ENCODE measurements at regions not wholly inside any gene's neighbourhood (a gene's known extent, or its start where the extent isn't known, plus 50 kb on each side); places are given as distances from the start of the nearest gene placed in this dataset.
A peak's percentile ranks its signal among the peaks of the same experiment; 100 is the strongest.

GRCh38 chr1:29835406-29835805 lies 599.1 kb downstream of the PTPRU start:
- TF ChIP-seq CTCF (conservative IDR thresholded peaks at IDR 0.05; ENCODE audit: low read depth, low read length) = no peak
- H3K4me3 ChIP-seq (ENCODE audit: low read depth, low read length) = no peak overlapping the region

DNA sequence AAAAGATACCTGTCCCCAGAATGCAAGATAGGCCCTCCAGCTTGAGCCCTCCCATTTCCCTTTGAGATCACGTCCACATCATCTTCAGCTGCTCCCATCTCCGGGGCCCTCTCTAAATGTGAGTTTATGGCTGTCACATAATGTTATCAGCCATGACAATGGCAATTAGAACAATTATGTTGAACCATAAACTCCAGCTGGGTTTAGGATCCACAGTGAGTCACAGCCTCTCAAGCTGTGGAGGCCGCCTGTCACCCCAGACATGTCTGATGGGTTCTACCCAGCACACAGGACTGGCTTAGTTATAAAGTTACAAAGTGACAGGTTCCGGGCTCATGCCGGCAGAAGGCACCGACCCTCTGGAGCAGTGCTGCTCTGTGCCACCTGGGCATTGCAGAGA lies 597.3 kb downstream of the PTPRU start:
- no peak for TF ChIP-seq CTCF (conservative IDR thresholded peaks at IDR 0.05; ENCODE audit: low read depth, low read length)
- H3K4me3 ChIP-seq (ENCODE audit: low read depth, low read length) = no peak overlapping the region
- DNase-seq (ENCODE audit: low read depth) = no peak

More at GRCh38 chr1:29835406-29835805, 599.1 kb downstream of the PTPRU start:
- no peak for DNase-seq (ENCODE audit: low read depth)

- H3K4me3 ChIP-seq (ENCODE audit: low read depth, low read length) = no peak overlapping the region
- no peak for DNase-seq (ENCODE audit: low read depth)
- no peak for TF ChIP-seq CTCF (conservative IDR thresholded peaks at IDR 0.05; ENCODE audit: low read depth, low read length)
These were observed 596.6 kb downstream of the PTPRU start for GRCh38 chr1:29832936-29833335.

DNA sequence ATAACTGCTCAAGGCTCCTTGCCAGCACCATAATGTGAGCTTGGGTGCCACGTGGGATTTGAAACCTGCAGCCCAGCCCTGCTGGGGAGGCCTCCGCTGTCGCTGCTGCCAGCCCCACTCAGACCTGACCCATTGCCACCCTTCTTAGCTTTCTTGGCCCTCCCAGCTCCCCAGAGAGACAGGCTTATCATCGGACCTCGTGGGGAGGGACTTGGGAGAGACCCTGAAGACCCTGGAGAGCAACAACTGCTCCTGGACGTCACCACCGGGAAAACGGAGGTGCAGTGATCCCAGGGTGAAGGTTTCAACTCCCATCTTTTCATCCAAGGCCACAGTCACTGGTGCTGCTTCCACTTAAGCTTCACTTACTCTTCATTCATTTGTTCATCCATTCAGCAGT lies 596.1 kb downstream of the PTPRU start:
- no peak overlapping the region for H3K4me3 ChIP-seq (ENCODE audit: low read depth, low read length)
- no peak for TF ChIP-seq CTCF (conservative IDR thresholded peaks at IDR 0.05; ENCODE audit: low read depth, low read length)
- DNase-seq (ENCODE audit: low read depth) = no peak

GRCh38 chr1:29831500-29832117 lies 595.3 kb downstream of the PTPRU start:
- no peak for TF ChIP-seq CTCF (conservative IDR thresholded peaks at IDR 0.05; ENCODE audit: low read depth, low read length)
- H3K4me3 ChIP-seq (ENCODE audit: low read depth, low read length) = no peak overlapping the region
- peak; percentile 52 for DNase-seq (ENCODE audit: low read depth)

DNA sequence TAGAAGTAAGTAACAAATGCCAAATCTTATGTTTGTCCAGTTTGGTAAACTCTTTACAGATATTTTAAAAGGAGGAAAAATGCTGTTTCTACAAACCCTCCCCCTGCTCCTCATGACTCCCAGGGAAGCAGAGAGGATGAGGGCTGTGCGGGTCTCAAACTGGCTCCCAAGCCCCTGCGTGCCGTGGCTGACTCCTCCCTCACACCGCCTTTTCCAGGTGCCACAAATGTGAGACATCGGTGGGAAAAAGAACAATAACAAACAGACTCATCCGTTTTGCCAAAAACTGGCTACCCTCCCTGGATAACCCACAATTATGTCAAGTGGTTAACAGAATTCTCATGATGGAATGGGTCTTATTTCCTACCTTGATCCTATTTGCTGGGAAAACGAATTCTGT lies 594.6 kb downstream of the PTPRU start:
- no peak for DNase-seq (ENCODE audit: low read depth)
- no peak overlapping the region for H3K4me3 ChIP-seq (ENCODE audit: low read depth, low read length)
- no peak for TF ChIP-seq CTCF (conservative IDR thresholded peaks at IDR 0.05; ENCODE audit: low read depth, low read length)

DNA sequence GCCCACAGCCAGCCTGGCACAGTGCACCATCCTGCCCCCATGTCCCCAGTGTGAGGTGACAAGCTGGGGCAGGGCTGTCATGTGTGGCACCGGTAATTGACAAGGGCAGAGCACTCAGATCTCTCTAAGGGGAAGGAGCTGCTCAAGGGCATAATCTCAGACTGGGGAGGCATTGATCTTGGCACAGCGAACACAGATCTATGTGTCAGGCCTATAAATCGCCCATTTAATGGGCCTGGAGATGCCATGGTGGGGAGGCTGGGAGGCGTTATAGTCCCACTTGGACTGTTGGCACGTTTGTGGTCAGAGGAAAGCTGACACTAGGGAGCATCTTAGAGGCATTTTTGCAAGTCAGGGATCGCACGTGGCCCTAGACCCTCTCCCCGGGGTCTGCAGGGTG lies 594.1 kb downstream of the PTPRU start:
- TF ChIP-seq CTCF (conservative IDR thresholded peaks at IDR 0.05; ENCODE audit: low read depth, low read length) = no peak
- DNase-seq (ENCODE audit: low read depth) = no peak
- H3K4me3 ChIP-seq (ENCODE audit: low read depth, low read length) = no peak overlapping the region

All from epithelial cell of proximal tubule (primary cell).